ENCODE measurements at regions not wholly inside any gene's neighbourhood (a gene's known extent, or its start where the extent isn't known, plus 50 kb on each side); places are given as distances from the start of the nearest gene placed in this dataset.

DNA sequence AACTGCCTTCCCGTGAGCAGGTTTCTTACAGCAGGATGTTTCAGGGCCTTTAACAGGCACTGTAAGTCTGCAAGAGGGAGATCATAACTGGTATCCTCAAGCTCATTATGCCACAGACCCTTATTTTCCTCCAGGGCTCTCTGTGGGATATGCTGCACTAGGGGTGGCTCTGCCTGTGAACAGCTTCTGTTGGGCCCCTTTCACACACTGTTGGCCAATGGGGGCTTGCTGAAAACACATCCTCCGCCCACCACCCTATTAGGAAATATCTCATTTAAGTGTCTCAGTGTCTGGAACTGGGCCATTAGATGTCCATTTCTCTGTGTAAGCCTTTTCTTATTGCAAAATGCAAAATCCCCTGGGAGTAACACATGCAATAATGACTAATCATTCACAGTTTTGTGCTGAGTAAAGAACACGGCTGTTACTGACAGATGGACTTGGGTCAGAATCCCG is 414.3 kb upstream of the HS6ST1 start:
- DNase-seq = peak; percentile 83 to 89

- DNase-seq = no peak
These were observed 414.8 kb upstream of the HS6ST1 start for GRCh38 chr2:128733450-128733849.

DNA sequence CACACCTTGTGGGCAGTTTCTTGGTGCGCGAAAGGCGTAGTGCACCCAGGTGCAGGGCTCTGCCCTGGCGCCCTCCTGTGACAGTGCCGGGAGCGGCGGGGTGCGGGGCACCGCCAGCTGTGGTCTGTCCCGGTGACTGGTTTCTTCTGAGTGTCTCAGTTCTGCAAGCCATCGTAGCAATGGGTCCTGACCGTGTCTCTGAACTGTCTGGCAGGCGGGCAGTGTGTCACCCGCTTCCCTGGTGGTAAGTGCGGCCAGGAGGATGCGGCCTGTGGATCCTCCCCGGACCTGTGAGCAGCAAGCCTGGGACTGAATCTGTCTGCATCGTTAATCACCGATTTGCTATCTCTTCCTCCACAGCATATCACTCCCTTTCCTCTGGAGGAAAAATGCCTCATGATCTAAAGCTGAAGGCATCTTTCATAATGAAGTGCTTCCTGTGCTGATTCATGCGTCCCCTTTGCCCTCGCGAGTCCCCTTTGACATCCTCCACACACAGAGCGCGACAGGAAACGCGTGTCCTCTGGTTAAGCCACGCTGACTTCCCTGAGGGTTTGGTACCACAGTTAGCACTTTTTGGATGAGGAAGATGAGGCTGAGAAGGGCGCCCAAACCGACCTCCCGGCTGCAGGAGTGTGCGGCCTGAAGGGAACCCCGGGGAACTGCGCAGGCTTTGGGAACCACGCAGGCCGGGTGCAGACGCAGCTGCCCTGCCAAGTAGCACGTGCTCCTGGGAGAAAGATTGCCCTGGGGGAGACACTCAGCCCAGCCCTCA is 416.0 kb upstream of the HS6ST1 start:
- DNase-seq = peak; percentile 88 to 90

DNA sequence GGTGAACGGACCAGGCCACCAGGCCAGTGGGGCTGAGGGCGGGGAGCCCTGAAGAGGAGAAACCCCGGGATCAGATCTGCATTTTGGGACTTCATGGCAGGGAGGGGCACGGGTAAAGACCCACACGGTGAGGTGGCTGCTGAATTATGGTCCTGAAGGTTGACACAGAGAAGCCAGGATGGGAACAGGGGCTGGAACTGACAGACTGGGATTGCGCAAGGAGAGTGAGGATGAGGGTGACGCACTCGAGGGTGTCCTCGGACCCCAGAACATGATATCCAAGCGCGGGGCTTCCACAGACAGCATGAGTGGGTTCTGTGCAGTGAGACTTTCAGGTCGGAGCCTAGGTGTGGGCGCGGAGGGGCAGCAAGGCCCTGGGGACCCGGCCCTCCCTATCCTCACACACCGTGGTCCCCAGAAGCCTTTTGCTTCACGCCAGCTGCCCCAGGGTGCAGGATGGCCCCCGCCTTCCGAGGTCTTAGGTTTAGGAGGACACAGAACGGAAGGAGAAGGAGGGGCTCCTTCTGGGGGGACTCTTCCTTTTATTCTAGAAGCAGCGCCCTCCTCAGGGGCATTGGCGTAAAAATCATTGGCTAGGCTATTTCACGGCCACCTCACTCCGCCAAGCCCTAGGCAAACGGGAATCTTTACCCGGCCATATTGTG is 416.8 kb upstream of the HS6ST1 start:
- no peak for DNase-seq

DNA sequence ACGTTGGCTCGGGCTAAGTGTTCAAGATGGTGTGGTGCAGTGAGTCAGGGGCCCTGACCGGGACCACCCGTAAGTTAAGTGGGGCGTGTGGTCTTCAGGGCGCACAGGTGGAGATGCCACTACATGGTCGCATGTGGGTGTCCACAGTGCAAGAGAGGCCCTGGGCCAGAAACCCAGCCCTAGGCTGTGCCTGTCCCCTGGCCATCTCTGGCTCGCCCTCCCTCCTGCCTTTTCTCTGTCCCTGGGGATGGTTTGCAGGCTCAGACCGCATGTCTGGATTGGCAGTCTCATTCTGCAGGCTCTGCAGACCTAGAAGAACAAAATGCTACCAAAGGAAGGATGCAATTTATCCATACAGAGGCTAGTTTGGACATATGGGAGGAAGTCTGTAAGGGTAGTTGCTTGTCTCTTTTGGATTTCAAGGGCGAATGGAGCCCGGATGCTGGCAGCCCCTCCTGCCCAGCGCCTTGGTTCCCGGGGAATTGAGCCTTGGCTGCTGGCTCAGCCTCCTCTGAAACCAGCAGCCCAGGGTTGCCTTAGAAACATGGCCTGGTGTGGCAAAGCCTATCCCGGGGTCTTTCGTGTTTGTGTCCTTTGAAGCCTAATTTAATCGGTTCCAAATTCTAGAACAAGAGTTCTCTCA is 417.5 kb upstream of the HS6ST1 start:
- no peak for DNase-seq

- DNase-seq = peak; percentile 76 to 78
These were observed 418.2 kb upstream of the HS6ST1 start for GRCh38 chr2:128736689-128737545.

DNA sequence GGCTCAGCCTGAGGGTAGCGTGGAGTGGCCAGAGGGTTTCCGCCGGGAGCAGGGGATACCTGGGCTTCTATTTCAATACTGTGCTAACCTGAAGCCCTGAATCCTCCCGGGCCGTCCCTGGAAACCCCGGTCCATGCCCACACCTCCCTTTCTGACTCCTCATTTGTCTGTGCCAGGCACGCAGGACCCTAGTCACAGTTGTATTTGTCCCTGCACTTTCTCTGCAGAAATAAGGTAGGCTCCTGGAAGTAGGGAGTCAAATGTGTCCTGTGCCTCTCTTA is 418.8 kb upstream of the HS6ST1 start:
- DNase-seq = no peak

DNA sequence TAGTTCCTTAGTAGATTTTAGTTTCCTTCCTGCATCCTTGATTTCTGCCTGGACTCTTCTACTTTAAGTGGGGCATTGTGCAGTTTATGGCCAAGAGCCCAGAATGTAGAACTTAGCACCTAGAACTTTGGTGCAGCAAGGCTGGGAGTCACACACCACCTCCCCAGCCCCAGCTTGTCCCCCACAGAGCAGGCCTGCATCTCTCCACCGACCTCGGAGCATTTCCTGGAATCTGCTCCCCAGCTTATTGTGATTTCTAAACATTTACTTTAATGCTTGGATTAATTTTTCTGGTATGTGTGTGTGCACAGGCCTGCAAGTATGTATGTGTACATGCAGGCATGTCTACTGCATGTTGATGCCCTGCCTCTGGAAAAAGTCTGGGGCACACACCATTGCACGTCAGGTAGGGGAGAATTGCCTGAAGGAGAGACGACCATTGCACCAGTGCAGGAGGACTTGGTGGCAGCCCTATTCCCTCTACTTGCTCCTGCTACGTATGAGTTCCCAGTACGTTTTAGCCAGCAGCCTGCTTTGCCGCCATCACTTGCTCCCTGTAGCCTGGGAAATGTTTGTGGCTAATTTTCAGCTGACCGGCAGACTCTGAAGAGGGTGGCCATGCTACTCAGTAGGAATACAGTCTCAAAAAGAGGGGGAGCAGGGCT is 419.9 kb upstream of the HS6ST1 start:
- no peak for DNase-seq

DNA sequence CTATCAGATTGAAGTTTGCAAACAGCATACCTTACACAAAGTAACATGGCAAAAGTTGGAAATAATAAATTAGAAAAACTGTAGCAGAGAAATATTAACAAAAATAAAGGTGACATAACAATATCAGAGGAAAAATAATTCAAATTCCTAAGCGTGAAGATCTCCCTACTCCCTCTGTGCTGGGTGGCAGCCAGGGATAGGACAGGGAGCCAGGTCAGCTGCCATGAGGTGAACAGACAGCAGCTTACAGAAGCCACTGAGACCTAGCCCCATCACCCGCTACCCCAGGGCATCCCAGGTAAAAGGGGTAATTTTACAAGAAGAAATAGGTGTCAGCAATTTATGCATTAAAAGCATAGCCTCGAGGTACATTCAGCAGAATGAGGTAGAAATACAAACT is 423.8 kb upstream of the HS6ST1 start:
- DNase-seq = no peak

GRCh38 chr2:128745946-128746345 is 427.3 kb upstream of the HS6ST1 start:
- DNase-seq = no peak

DNA sequence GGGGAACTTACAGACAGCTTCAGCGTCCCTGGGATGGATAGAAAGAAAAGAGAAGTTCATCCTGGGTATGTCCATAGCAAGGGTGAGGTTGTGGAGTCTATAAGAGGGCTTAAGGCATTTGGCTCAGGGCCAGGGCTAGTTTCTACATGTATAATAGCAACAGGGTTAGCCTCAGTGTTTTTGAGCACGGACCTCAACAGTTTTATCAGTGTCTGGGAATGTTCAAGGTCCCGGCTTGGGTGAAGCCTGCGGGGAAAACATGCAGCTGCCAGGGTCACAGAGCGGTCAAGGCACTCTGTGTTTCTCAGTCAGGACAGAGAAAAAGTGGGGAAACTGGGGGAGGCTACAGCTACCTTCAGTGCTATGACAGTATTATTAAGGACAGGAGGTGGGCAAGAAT is 427.7 kb upstream of the HS6ST1 start:
- peak in 1 of 2 donors; percentile 38 for DNase-seq

- no peak for DNase-seq
These were observed 429.7 kb upstream of the HS6ST1 start for GRCh38 chr2:128748336-128748735.

DNA sequence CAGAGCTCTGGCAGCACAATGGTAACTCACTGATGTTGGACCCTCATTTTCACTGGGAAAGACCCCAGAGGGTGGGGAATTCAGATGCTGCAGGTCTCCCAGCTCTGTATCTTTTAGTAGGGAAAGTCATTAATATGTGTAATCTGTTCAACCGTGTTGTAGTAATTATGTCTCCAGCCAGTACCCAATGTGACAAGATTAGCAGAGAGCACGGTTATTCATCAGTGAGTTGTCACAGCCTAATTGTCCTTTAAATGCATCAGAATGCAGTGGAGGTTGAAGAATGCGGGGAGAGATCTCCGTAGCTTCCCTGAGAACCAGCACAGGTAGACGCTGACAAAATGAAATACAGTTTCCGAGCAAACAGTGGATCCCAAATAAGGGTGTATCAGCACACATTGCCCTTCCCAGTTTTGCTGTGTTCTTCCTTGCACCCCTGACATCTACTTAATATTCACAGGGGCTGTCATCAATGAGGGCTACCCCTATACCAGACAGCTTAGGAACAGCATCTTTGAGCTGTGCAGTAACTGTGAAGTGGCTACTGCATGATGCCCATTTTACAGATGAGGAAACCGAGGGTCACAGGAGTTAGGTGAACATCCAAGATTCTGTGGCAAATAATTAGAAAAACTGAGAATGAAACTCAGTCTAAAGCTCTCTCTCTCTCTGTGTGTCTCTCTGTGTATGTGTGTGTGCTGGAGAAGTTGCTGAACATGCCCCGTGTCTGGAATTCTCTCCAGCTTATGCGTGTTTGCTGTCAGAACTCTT is 430.4 kb upstream of the HS6ST1 start:
- no peak for DNase-seq

DNA sequence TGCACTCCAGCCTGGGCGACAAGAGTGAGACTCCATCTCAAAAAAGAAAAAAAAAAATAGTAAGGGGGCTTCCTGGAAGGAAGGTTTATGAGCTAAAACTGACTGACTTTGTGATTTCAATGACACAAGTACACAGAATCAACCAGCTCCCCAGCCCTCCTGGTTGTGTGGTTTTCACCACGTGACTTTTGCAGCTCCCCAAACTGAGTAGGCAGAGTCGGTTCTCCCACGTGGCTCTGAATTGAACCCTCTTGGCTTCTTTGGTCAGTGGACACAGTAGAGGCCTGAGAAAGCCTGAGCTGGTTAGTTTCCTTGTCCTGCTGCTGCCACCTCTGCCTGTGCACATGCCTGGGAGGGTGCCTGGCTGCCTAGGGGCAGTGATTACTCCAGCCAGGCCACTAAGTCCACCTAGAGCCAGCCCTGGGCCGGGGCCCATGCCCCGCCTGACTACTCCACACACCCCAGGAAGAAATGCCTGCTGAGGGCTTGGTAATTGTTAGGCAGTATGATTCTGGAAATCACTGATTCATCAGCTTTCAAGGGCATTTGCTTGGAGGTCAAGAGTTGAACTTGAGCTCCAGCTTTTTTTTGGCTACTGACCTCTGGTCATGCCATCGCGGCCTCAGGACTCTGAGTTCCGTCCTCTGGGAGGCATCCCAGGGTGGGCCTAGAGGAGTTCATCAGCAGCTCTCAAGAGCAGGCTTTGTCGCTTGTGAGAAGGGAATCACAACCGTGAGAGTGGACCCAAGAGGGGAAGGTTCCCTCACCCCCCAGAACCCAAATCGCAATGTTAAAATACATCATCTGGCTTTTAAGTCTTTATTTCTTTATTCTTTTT is 431.9 kb upstream of the HS6ST1 start:
- peak in 1 of 2 donors; percentile 44 for DNase-seq

DNA sequence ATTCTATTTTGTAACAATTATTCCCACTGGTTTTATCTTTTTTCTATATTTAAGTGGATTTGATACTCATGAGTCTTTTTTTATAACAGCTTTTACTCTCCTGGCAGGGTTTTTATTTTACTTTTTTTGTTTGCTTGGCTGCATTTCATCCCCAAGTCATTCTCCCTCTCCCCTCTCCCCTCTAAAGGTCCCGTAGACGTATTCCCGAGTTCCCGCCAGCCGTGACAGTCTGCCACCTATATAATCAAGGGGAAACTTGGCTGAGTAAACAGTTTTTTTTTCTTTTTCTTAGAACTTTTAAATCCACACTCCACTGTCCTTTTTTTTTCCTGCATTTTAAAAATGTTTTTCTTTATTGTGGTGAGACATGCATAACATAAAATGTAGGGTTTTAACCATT is 433.1 kb upstream of the HS6ST1 start:
- DNase-seq = no peak

GRCh38 chr2:128752691-128753263 is 434.1 kb upstream of the HS6ST1 start:
- no peak for DNase-seq

DNA sequence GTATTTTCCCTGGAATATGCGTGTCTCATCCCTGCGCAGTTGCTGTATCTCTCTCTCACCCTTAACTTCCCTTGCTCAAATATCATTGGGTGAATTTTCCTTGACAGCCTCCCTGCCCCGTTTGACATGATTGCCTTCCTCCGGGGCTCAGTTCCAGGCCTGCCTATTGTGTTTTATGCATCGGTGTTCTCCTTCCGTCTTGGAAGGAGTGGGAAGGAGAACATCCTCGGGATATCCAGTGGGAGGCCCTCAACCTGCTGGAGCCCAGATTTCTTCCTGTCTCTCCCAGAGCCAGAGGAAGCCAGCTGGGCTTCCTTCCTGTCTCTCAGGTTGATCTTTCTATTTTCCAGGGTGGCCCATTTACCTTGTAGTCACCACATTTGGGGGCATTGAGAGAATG is 434.7 kb upstream of the HS6ST1 start:
- no peak for DNase-seq

- DNase-seq = no peak
These were observed 435.1 kb upstream of the HS6ST1 start for GRCh38 chr2:128753800-128754199.

GRCh38 chr2:128754246-128754724 is 435.6 kb upstream of the HS6ST1 start:
- peak; percentile 43 to 61 for DNase-seq

DNA sequence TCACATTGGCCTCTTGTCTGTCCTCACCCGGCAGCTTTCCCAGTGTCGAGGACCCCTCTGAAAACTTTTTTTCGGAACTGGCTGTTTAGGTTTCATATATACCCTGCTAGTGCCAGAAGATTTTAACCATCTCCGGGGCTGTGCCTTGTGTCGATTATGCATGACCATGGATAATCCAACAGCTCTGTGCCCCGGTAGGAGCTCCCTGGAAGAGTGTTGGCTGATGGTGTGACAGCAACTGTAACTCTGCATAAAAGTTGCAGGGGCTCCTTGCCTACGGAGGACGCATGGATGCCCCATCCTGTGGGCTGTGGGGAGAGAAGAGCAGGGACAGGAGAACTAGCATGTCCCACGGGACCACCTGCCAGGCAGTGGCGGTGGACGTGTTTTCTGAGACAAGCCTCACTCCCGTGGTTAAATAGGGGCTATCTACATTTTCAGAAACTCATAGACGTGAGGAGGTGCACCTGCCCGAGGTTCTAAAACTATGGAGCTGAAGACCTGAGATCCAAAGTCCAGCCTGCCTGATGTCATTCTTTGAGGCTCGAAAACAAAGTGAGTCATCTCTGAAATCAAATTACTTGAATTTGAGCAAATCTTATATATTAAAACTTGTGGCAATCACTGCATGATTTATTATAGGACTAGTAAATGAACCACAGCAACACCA is 437.2 kb upstream of the HS6ST1 start:
- DNase-seq = no peak
